H1 (cell line): ENCODE measurements at regions not wholly inside any gene's neighbourhood (a gene's known extent, or its start where the extent isn't known, plus 50 kb on each side); places are given as distances from the start of the nearest gene placed in this dataset.
A peak's percentile ranks its signal among the peaks of the same experiment; 100 is the strongest.

ENCODE experiments used
- CTCF ChIA-PET: fragments of 300-600 bp; sonication (Branson Sonifier 250); formaldehyde crosslinking; loops from one replicate; lab custom pipeline; 2021; ENCODE audit not compliant: partially characterized antibody; lab: Charles Lee
- POLR2A ChIA-PET: fragments of 300-600 bp; sonication (Branson Sonifier 250); formaldehyde crosslinking; loops from one replicate; lab custom pipeline; 2021; ENCODE audit warnings: inconsistent platforms; ENCODE audit not compliant: partially characterized antibody; lab: Charles Lee
- DNase-seq, 2 experiments: peaks; one replicate each; pipeline versions ENCODE4 v3.0.0 to v3.0.0-alpha.2; 2010 to 2022; ENCODE audit warnings: low spot score in 2 of 2, low read depth in 1 of 2, mixed read lengths in 1 of 2
- FAIRE-seq: peaks from 2 replicates; lab custom pipeline; 2011; peaks lifted over from hg19 to GRCh38; lab: Jason Lieb, UNC
- H2AFZ ChIP-seq: 2 replicates; pipeline ENCODE4 v1.8.1; 2012; ENCODE audit warnings: low read length, inconsistent platforms
- H2AK5ac ChIP-seq: 2 replicates; pipeline ENCODE4 v1.6.1; 2013; ENCODE audit warnings: low read depth, low read length
- H2BK120ac ChIP-seq: replicated peaks from 2 replicates; pipeline ENCODE3; 2013; ENCODE audit warnings: low read depth, low read length, inconsistent platforms
- H2BK12ac ChIP-seq: 2 replicates; pipeline ENCODE4 v1.6.1; 2013; ENCODE audit warnings: low read depth, low read length
- H2BK15ac ChIP-seq: 2 replicates; pipeline ENCODE4 v1.6.1; 2013; ENCODE audit warnings: low read length
- H2BK20ac ChIP-seq: 2 replicates; pipeline ENCODE4 v1.6.1; 2013; ENCODE audit warnings: low read length
- H2BK5ac ChIP-seq: 2 replicates; pipeline ENCODE4 v1.6.1; 2013; ENCODE audit warnings: low read depth, low read length
- H3K14ac ChIP-seq: 2 replicates; pipeline ENCODE4 v1.6.1; 2013; ENCODE audit warnings: inconsistent platforms; ENCODE audit not compliant: insufficient read length
- H3K18ac ChIP-seq: 2 replicates; pipeline ENCODE4 v1.6.1; 2013; ENCODE audit warnings: low read length; ENCODE audit errors: extremely low read depth
- H3K23ac ChIP-seq: 2 replicates; pipeline ENCODE4 v1.6.1; 2013; ENCODE audit warnings: inconsistent platforms; ENCODE audit not compliant: insufficient read length
- H3K23me2 ChIP-seq: 2 replicates; pipeline ENCODE4 v1.6.1; 2013; ENCODE audit warnings: low read depth, low read length
- H3K27ac ChIP-seq: 2 replicates; pipeline ENCODE4 v1.6.1; 2011; ENCODE audit warnings: low read depth, low read length, inconsistent platforms
- H3K27me3 ChIP-seq, 4 experiments: replicated peaks in 1 of 4; 1 replicate in 1 of 4; 2 replicates in 3 of 4; pipeline versions ENCODE4 v1.6.1 to v1.8.1; 2011 to 2013; ENCODE audit warnings: low read length in 3 of 4, mild to moderate bottlenecking in 3 of 4, inconsistent platforms in 2 of 4, mixed read lengths in 2 of 4, moderate library complexity in 1 of 4; ENCODE audit not compliant: control insufficient read depth in 3 of 4, insufficient read depth in 3 of 4; ENCODE audit errors: extremely low read depth in 1 of 4
- H3K36me3 ChIP-seq, 4 experiments: 2 replicates each; pipeline versions ENCODE4 v1.6.1 to v1.8.1; 2011 to 2013; ENCODE audit warnings: mild to moderate bottlenecking in 4 of 4, low read length in 3 of 4, moderate library complexity in 2 of 4, control low read depth in 1 of 4, inconsistent platforms in 1 of 4; ENCODE audit not compliant: insufficient read depth in 4 of 4, control insufficient read depth in 2 of 4
- H3K4ac ChIP-seq: replicated peaks from 2 replicates; pipeline ENCODE3; 2013; ENCODE audit warnings: low read length, low read depth, mixed read lengths, inconsistent platforms; ENCODE audit not compliant: insufficient read length
- H3K4me1 ChIP-seq, 4 experiments: replicated peaks in 1 of 4; 1 replicate in 1 of 4; 2 replicates in 3 of 4; pipeline versions ENCODE4 v1.6.1 to v1.8.1; 2011 to 2013; ENCODE audit warnings: low read length in 3 of 4, inconsistent platforms in 2 of 4, mixed read lengths in 1 of 4; ENCODE audit not compliant: insufficient read depth in 4 of 4, control insufficient read depth in 3 of 4
- H3K4me2 ChIP-seq, 2 experiments: 2 replicates each; pipeline versions ENCODE4 v1.6.1 to v1.8.1; 2011 to 2013; ENCODE audit warnings: low read depth in 2 of 2, low read length in 2 of 2, control low read depth in 1 of 2, inconsistent platforms in 1 of 2, mild to moderate bottlenecking in 1 of 2; ENCODE audit not compliant: insufficient read depth in 1 of 2
- H3K4me3 ChIP-seq, 4 experiments: fragments of 200-600, 300-600 bp in 1 of 4; sonication (generic), shearing (Covaris generic), sonication (Bioruptor Twin) in 1 of 4; 2 replicates each; pipeline versions ENCODE4 v1.5.1 to v1.8.1; 2011 to 2016; ENCODE audit warnings: low read length in 4 of 4, low read depth in 3 of 4, control low read depth in 2 of 4, inconsistent platforms in 2 of 4, mild to moderate bottlenecking in 2 of 4, mixed read lengths in 1 of 4, moderate library complexity in 1 of 4; ENCODE audit not compliant: insufficient read depth in 2 of 4; ENCODE audit errors: extremely low read depth in 1 of 4
- H3K56ac ChIP-seq: replicated peaks from 2 replicates; pipeline ENCODE3; 2013; ENCODE audit warnings: low read depth, mild to moderate bottlenecking, mixed read lengths, low read length, inconsistent platforms; ENCODE audit not compliant: insufficient read length
- H3K79me1 ChIP-seq: 2 replicates; pipeline ENCODE4 v1.6.1; 2013; ENCODE audit warnings: low read depth, low read length, control low read depth
- H3K79me2 ChIP-seq, 2 experiments: 2 replicates each; pipeline versions ENCODE4 v1.6.1 to v1.8.1; 2012 to 2013; ENCODE audit warnings: low read length in 2 of 2, mild to moderate bottlenecking in 2 of 2, inconsistent platforms in 1 of 2; ENCODE audit not compliant: insufficient read depth in 2 of 2, control insufficient read depth in 1 of 2
- H3K9ac ChIP-seq, 4 experiments: replicated peaks in 1 of 4; 1 replicate in 1 of 4; 2 replicates in 3 of 4; pipeline versions ENCODE4 v1.6.1 to v1.8.1; 2011 to 2013; ENCODE audit warnings: low read depth in 3 of 4, low read length in 3 of 4, control low read depth in 2 of 4, mild to moderate bottlenecking in 2 of 4, moderate library complexity in 2 of 4, inconsistent platforms in 1 of 4; ENCODE audit errors: extremely low read depth in 1 of 4
- H3K9me3 ChIP-seq, 2 experiments: 2 replicates each; pipeline versions ENCODE4 v1.6.1 to v1.8.1; 2012 to 2013; ENCODE audit warnings: mild to moderate bottlenecking in 2 of 2, moderate library complexity in 2 of 2, control low read depth in 1 of 2, inconsistent platforms in 1 of 2, low read depth in 1 of 2, low read length in 1 of 2, mixed read lengths in 1 of 2; ENCODE audit not compliant: insufficient read depth in 2 of 2
- H4K20me1 ChIP-seq, 2 experiments: replicated peaks in 1 of 2; 2 replicates each; pipeline versions ENCODE3 to v1.8.1; 2011 to 2013; ENCODE audit warnings: inconsistent platforms in 2 of 2, low read length in 2 of 2, mild to moderate bottlenecking in 1 of 2; ENCODE audit not compliant: insufficient read depth in 2 of 2, control insufficient read depth in 1 of 2
- H4K5ac ChIP-seq: 2 replicates; pipeline ENCODE4 v1.6.1; 2013; ENCODE audit warnings: low read length, low read depth, mixed read lengths, inconsistent platforms; ENCODE audit not compliant: insufficient read length
- H4K8ac ChIP-seq: 2 replicates; pipeline ENCODE4 v1.8.0; 2013; ENCODE audit warnings: mild to moderate bottlenecking, moderate library complexity, low read length, inconsistent platforms; ENCODE audit not compliant: insufficient read depth; ENCODE audit errors: extremely low read depth
- H4K91ac ChIP-seq: replicated peaks from 2 replicates; pipeline ENCODE3; 2013; ENCODE audit warnings: low read length, mixed read lengths, inconsistent platforms; ENCODE audit not compliant: insufficient read length
- TAF1 ChIP-seq: IDR thresholded peaks from 2 replicates; pipeline ENCODE4 v1.6.1; 2011; ENCODE audit warnings: mild to moderate bottlenecking, low read depth, low read length
- WGBS, 2 experiments: shearing (Covaris generic) in 1 of 2; methylation state at CpG; one replicate each; pipeline versions ENCODE4 v1.1.6 to v1.1.7; 2013 to 2015; ENCODE audit warnings: low lambda C conversion rate in 2 of 2, mixed read lengths in 2 of 2, inconsistent platforms in 1 of 2, low coverage in 1 of 2, missing lambda C conversion rate in 1 of 2; ENCODE audit not compliant: insufficient replicate concordance in 2 of 2, insufficient coverage in 1 of 2, insufficient read length in 1 of 2; ENCODE audit errors: extremely low coverage in 1 of 2, missing lambda C conversion rate in 1 of 2; 5-methylcytosine and 5-hydroxymethylcytosine counted together
- TF ChIP-seq, protein P1 (sequence below), 3 experiments: IDR thresholded peaks; 1 replicate in 2 of 3; 2 replicates in 1 of 3; pipeline versions ENCODE4 v1.5.1 to v1.6.1; 2011; ENCODE audit warnings: low read length in 3 of 3, mild to moderate bottlenecking in 3 of 3, inconsistent platforms in 2 of 3, low read depth in 1 of 3, moderate library complexity in 1 of 3; ENCODE audit not compliant: insufficient read depth in 1 of 3; ENCODE audit errors: control extremely low read depth in 1 of 3

- Histone ChIP-seq H3K18ac (no peak overlapping the region), H4K8ac (no peak overlapping the region), H2BK12ac (no peak overlapping the region), H3K56ac (no peak overlapping the region), H2BK20ac (no peak overlapping the region), H3K23me2 (no peaks in the 10 kb centered on the region), H3K4ac (no peak overlapping the region), H3K4me3 (no peak overlapping the region), H3K27ac (no peak overlapping the region), H4K20me1 (no peaks in the 10 kb centered on the region), H2AFZ (no peak overlapping the region), H3K27me3 (no peaks in the 10 kb centered on the region), H2BK5ac (no peak overlapping the region), H2AK5ac (no peak overlapping the region), H2BK15ac (no peak overlapping the region), H3K79me1 (no peaks in the 10 kb centered on the region), H4K5ac (no peak overlapping the region), H3K23ac (no peak overlapping the region), H3K14ac (no peak overlapping the region), H4K91ac (no peak overlapping the region), H3K4me2 (no peak overlapping the region), H3K9ac (no peak overlapping the region), H2BK120ac (no peak overlapping the region), H3K4me1 (no peaks in the 10 kb centered on the region), H3K9me3 (no peaks in the 10 kb centered on the region), H3K36me3 (no peaks in the 10 kb centered on the region), H3K79me2 (no peaks in the 10 kb centered on the region)
- DNase-seq (no peak), FAIRE-seq (no peak)
- ChIA-PET POLR2A (no interaction called here), CTCF (interaction anchor here (1.3 to 1.5 kb wide), 2 partner anchors 10 to 229 kb away, joined by 3 to 8 read pairs; no protein-coding TSS in a partner anchor)
- TF ChIP-seq, protein P1, sequence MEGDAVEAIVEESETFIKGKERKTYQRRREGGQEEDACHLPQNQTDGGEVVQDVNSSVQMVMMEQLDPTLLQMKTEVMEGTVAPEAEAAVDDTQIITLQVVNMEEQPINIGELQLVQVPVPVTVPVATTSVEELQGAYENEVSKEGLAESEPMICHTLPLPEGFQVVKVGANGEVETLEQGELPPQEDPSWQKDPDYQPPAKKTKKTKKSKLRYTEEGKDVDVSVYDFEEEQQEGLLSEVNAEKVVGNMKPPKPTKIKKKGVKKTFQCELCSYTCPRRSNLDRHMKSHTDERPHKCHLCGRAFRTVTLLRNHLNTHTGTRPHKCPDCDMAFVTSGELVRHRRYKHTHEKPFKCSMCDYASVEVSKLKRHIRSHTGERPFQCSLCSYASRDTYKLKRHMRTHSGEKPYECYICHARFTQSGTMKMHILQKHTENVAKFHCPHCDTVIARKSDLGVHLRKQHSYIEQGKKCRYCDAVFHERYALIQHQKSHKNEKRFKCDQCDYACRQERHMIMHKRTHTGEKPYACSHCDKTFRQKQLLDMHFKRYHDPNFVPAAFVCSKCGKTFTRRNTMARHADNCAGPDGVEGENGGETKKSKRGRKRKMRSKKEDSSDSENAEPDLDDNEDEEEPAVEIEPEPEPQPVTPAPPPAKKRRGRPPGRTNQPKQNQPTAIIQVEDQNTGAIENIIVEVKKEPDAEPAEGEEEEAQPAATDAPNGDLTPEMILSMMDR (IDR thresholded peaks at IDR 0.05; ENCODE audit: control extremely low read depth in 1 of 3, insufficient read depth in 1 of 3, low read depth in 1 of 3, low read length in 3 of 3): peak in 1 of 3 experiments; percentile 11; a peak in 1 of 4 replicates
- no peak for TF ChIP-seq TAF1
- 86% methylated on average over 2 of the region's 2 CpGs; no CpG with 5 or more reads in 1 of the 2 experiments for WGBS, 2 experiments
These were observed 195.4 kb upstream of the LARGE1 start for GRCh38 chr22:34115722-34116121.
